ENCODE measurements at regions not wholly inside any gene's neighbourhood (a gene's known extent, or its start where the extent isn't known, plus 50 kb on each side); places are given as distances from the start of the nearest gene placed in this dataset.

GRCh38 chr20:22425344-22426295 lies 158.8 kb downstream of the FOXA2 start:
- no peak overlapping the region for H3K14ac ChIP-seq (ENCODE audit: insufficient read length)
- H3K4me3 ChIP-seq (ENCODE audit: extremely low read depth in 1 of 4, insufficient read depth in 2 of 4, low read depth in 3 of 4, low read length in 4 of 4): no peak overlapping the region
- H4K20me1 ChIP-seq (replicated peaks in 1 of 2; ENCODE audit: control insufficient read depth in 1 of 2, insufficient read depth in 2 of 2, low read length in 2 of 2): peaks cover under 1 to 13% of the 10 kb centered on the region in 2 experiments
- H2BK5ac ChIP-seq (ENCODE audit: low read depth, low read length): no peak overlapping the region
- H2BK20ac ChIP-seq (ENCODE audit: low read length): no peak overlapping the region
- no peak overlapping the region for H3K4me2 ChIP-seq (ENCODE audit: insufficient read depth in 1 of 2, low read depth in 2 of 2, low read length in 2 of 2)
- no peaks in the 10 kb centered on the region for H3K79me1 ChIP-seq (ENCODE audit: low read depth, low read length)
- H3K23me2 ChIP-seq (ENCODE audit: low read depth, low read length): no peaks in the 10 kb centered on the region
- no peak overlapping the region for H2BK15ac ChIP-seq (ENCODE audit: low read length)
- H3K27ac ChIP-seq (ENCODE audit: low read depth, low read length): no peak overlapping the region
- CTCF ChIA-PET (ENCODE audit: partially characterized antibody): interaction anchor here (1.2 kb wide), 1 partner anchor 161 kb away, joined by 3 read pairs; no protein-coding TSS in a partner anchor
- FAIRE-seq (no peak), DNase-seq (ENCODE audit: low read depth in 1 of 2, low spot score in 2 of 2) (no peak)
- H2AFZ ChIP-seq (ENCODE audit: low read length): no peak overlapping the region
- H2BK120ac ChIP-seq (replicated peaks; ENCODE audit: low read depth, low read length): no peak overlapping the region
- peaks cover 17 to 46% (median 41%) of the 10 kb centered on the region in 4 experiments for H3K27me3 ChIP-seq (replicated peaks in 1 of 4; ENCODE audit: control insufficient read depth in 3 of 4, extremely low read depth in 1 of 4, insufficient read depth in 3 of 4, low read length in 3 of 4)
- no peak overlapping the region for H2AK5ac ChIP-seq (ENCODE audit: low read depth, low read length)
- H3K23ac ChIP-seq (ENCODE audit: insufficient read length): no peak overlapping the region
- no peak overlapping the region for H4K8ac ChIP-seq (ENCODE audit: extremely low read depth, insufficient read depth, low read length)
- H3K9ac ChIP-seq (replicated peaks in 1 of 4; ENCODE audit: extremely low read depth in 1 of 4, low read depth in 3 of 4, low read length in 3 of 4): no peak overlapping the region
- H3K36me3 ChIP-seq (ENCODE audit: control insufficient read depth in 2 of 4, insufficient read depth in 4 of 4, low read length in 3 of 4): no peaks in the 10 kb centered on the region
- POLR2A ChIA-PET (ENCODE audit: partially characterized antibody): no interaction called here
- H3K56ac ChIP-seq (replicated peaks; ENCODE audit: insufficient read length, low read depth, low read length): no peak overlapping the region
- H4K5ac ChIP-seq (ENCODE audit: insufficient read length, low read depth, low read length): no peak overlapping the region
- H3K18ac ChIP-seq (ENCODE audit: extremely low read depth, low read length): no peak overlapping the region
- peaks cover 0 to 7% (median 3%) of the 10 kb centered on the region in 4 experiments; a peak in 4 of 7 replicates for H3K4me1 ChIP-seq (replicated peaks in 1 of 4; ENCODE audit: control insufficient read depth in 3 of 4, insufficient read depth in 4 of 4, low read length in 3 of 4)
- H3K9me3 ChIP-seq (ENCODE audit: insufficient read depth in 2 of 2, low read depth in 1 of 2, low read length in 1 of 2): 0 out of 4 replicates have a peak, but pooled peaks cover 0 to 3% of the 10 kb centered on the region in 2 experiments
- H4K91ac ChIP-seq (replicated peaks; ENCODE audit: insufficient read length, low read length): no peak overlapping the region
- no peak overlapping the region for H3K4ac ChIP-seq (replicated peaks; ENCODE audit: insufficient read length, low read depth, low read length)
- H3K79me2 ChIP-seq (ENCODE audit: control insufficient read depth in 1 of 2, insufficient read depth in 2 of 2, low read length in 2 of 2): no peaks in the 10 kb centered on the region
- H2BK12ac ChIP-seq (ENCODE audit: low read depth, low read length): no peak overlapping the region
- WGBS, 2 experiments (ENCODE audit: extremely low coverage in 1 of 2, insufficient coverage in 1 of 2, insufficient read length in 1 of 2, insufficient replicate concordance in 2 of 2, low coverage in 1 of 2, low lambda C conversion rate in 2 of 2, missing lambda C conversion rate in 1 of 2): 88% methylated on average over 5 of the region's 5 CpGs; no CpG with 5 or more reads in 1 of the 2 experiments
- TF ChIP-seq JUN (IDR thresholded peaks at IDR 0.05; ENCODE audit: low read depth, low read length) (no peak), SP2 (IDR thresholded peaks at IDR 0.05; ENCODE audit: low read length) (no peak), ATF2 (IDR thresholded peaks at IDR 0.05; ENCODE audit: low read length) (no peak), BCL11A (IDR thresholded peaks at IDR 0.05; ENCODE audit: low read depth in 2 of 2, low read length in 2 of 2) (no peak), RNF2 (IDR thresholded peaks at IDR 0.05; ENCODE audit: borderline replicate concordance, low read depth, low read length, missing control alignments, poor library complexity, severe bottlenecking) (no peak), CHD2 (IDR thresholded peaks at IDR 0.05; ENCODE audit: low read length) (no peak), EZH2 (IDR thresholded peaks at IDR 0.05; ENCODE audit: low read depth, low read length, severe bottlenecking) (no peak), RFX5 (IDR thresholded peaks at IDR 0.05; ENCODE audit: borderline replicate concordance, low read depth, low read length) (no peak), ZNF274 (IDR thresholded peaks at IDR 0.05; ENCODE audit: borderline replicate concordance, extremely low read depth, low read length) (no peak), POU5F1 (IDR thresholded peaks at IDR 0.05; ENCODE audit: low read depth, low read length) (no peak)

All from H1 (cell line).